H1 (cell line): ENCODE measurements at regions not wholly inside any gene's neighbourhood (a gene's known extent, or its start where the extent isn't known, plus 50 kb on each side); places are given as distances from the start of the nearest gene placed in this dataset.

Experiments
- BCL11A ChIP-seq, 2 experiments: IDR thresholded peaks; one replicate each; pipeline ENCODE4 v1.6.1; 2011; ENCODE audit warnings: low read depth in 2 of 2, low read length in 2 of 2, mild to moderate bottlenecking in 2 of 2
- SRF ChIP-seq: IDR thresholded peaks from 2 replicates; pipeline ENCODE4 v1.6.1; 2011; ENCODE audit warnings: mild to moderate bottlenecking, low read depth, low read length, moderate library complexity
- USF2 ChIP-seq: IDR thresholded peaks from 2 replicates; pipeline ENCODE4 v1.6.1; 2011; ENCODE audit warnings: low read length, improper control_type of control experiment

GRCh38 chr6:48750861-48751260, 639.9 kb upstream of the PTCHD4 start (continued):
- TF ChIP-seq USF2 (no peak), SRF (no peak), BCL11A (IDR thresholded peaks at IDR 0.05; ENCODE audit: low read depth in 2 of 2, low read length in 2 of 2) (no peak)
